ENCODE measurements at regions not wholly inside any gene's neighbourhood (a gene's known extent, or its start where the extent isn't known, plus 50 kb on each side); places are given as distances from the start of the nearest gene placed in this dataset.

DNA sequence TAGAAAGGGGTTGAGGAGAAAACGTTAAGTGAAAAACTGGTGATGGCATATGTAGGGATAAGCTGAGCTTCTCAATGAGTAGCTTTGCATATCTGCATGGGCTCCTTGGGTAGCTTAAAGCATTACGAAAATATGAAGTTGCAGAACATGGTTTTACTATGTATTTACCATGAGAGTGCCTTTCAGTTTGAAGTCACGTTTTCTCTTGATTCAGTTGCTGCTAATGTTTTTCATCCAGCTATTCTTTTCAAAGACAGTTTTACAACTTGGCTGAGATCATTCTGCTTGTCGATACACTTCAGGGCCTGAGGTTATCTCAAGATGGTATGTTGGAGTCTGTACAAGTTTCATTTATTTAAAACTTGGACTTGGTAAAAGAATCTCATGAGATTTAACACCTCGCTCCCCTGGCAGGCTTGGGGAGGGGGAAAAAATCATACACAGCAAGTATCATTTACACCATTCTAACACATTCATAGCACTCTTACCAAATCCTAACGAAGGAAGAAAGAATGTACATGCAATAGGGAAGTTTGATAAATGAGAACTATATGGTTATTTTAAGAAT is 103.3 kb upstream of the CMC1 start:
- no peak for TF ChIP-seq CTCF (IDR thresholded peaks at IDR 0.05)
- TF ChIP-seq EZH2 (IDR thresholded peaks at IDR 0.05): no peak
- TF ChIP-seq EZH2phosphoT487 (IDR thresholded peaks at IDR 0.05): no peak
